Chondrocyte (in vitro differentiated cells): ENCODE measurements at regions not wholly inside any gene's neighbourhood (a gene's known extent, or its start where the extent isn't known, plus 50 kb on each side); places are given as distances from the start of the nearest gene placed in this dataset.
"Not testable (repeated sequence)": the region's sequence is repeated elsewhere in the genome, so short reads cannot be mapped to it uniquely, and the experiment has no call there.

ENCODE experiments used
- DNase-seq: peaks from one replicate; pipeline ENCODE4 v3.0.0; 2021; ENCODE audit warnings: mixed read lengths, low spot score
- H3K27ac Mint-ChIP-seq: one replicate; pipeline ENCODE4 v1.8.0; 2021; ENCODE audit warnings: mild to moderate bottlenecking, moderate library complexity, mixed read lengths; ENCODE audit not compliant: unreplicated experiment
- H3K27me3 Mint-ChIP-seq: 2 replicates; pipeline ENCODE4 v1.8.0; 2021; ENCODE audit warnings: low read depth, mixed read lengths
- H3K36me3 Mint-ChIP-seq: 2 replicates; pipeline ENCODE4 v1.8.0; 2021; ENCODE audit warnings: low read depth, mixed read lengths
- H3K4me1 Mint-ChIP-seq: 2 replicates; pipeline ENCODE4 v1.8.0; 2021; ENCODE audit warnings: low read depth, mild to moderate bottlenecking, mixed read lengths
- H3K4me3 Mint-ChIP-seq: one replicate; pipeline ENCODE4 v1.8.0; 2021; ENCODE audit warnings: mild to moderate bottlenecking, moderate library complexity, mixed read lengths; ENCODE audit not compliant: unreplicated experiment
- H3K9me3 Mint-ChIP-seq: 2 replicates; pipeline ENCODE4 v1.8.0; 2021; ENCODE audit warnings: low read depth, mixed read lengths
- CTCF ChIP-seq: fragments of 200-600 bp; sonication (generic); IDR thresholded peaks from 2 replicates; pipeline ENCODE4 v1.5.0; 2021; ENCODE audit warnings: antibody characterized with exemption, mild to moderate bottlenecking, moderate library complexity

- Mint-ChIP-seq H3K9me3 (no peaks in the 10 kb centered on the region), H3K27ac (no peak overlapping the region), H3K4me1 (peaks cover 10% of the 10 kb centered on the region), H3K4me3 (no peak overlapping the region), H3K27me3 (peaks cover 10% of the 10 kb centered on the region), H3K36me3 (no peaks in the 10 kb centered on the region)
- no peak for DNase-seq
- TF ChIP-seq CTCF, result no peak
These were observed 96.4 kb upstream of the ALDH1A1 start for GRCh38 chr9:73049280-73049679.

- Mint-ChIP-seq H3K4me3 (no peak overlapping the region), H3K27ac (no peak overlapping the region), H3K4me1 (peaks cover 16% of the 10 kb centered on the region), H3K9me3 (no peaks in the 10 kb centered on the region), H3K36me3 (no peaks in the 10 kb centered on the region), H3K27me3 (peaks cover 20% of the 10 kb centered on the region)
- DNase-seq, result no peak
- TF ChIP-seq CTCF, result no peak
These were observed 93.9 kb upstream of the ALDH1A1 start for GRCh38 chr9:73046769-73047168.

- H3K4me1 Mint-ChIP-seq, H3K27ac Mint-ChIP-seq, H3K36me3 Mint-ChIP-seq, H3K4me3 Mint-ChIP-seq, DNase-seq, H3K9me3 Mint-ChIP-seq: not testable (repeated sequence)
- peaks cover 20% of the 10 kb centered on the region for H3K27me3 Mint-ChIP-seq
These were observed 91.9 kb upstream of the ALDH1A1 start for GRCh38 chr9:73044776-73045175.

- no peak for DNase-seq
- no peak for TF ChIP-seq CTCF
- Mint-ChIP-seq H3K27ac (no peak overlapping the region), H3K9me3 (no peaks in the 10 kb centered on the region), H3K27me3 (peaks cover 20% of the 10 kb centered on the region), H3K4me1 (peaks cover 32% of the 10 kb centered on the region), H3K4me3 (no peak overlapping the region), H3K36me3 (no peaks in the 10 kb centered on the region)
These were observed 89.3 kb upstream of the ALDH1A1 start for GRCh38 chr9:73042155-73042554.

GRCh38 chr9:73039271-73040263, 86.7 kb upstream of the ALDH1A1 start:
- H3K9me3 Mint-ChIP-seq, result no peaks in the 10 kb centered on the region
- H3K4me3 Mint-ChIP-seq, result no peak overlapping the region
- no peak for DNase-seq
- no peak for TF ChIP-seq CTCF
- no peak overlapping the region for H3K27ac Mint-ChIP-seq
- peaks cover 13% of the 10 kb centered on the region for H3K27me3 Mint-ChIP-seq
- H3K4me1 Mint-ChIP-seq, result peaks cover 32% of the 10 kb centered on the region
- H3K36me3 Mint-ChIP-seq, result no peaks in the 10 kb centered on the region
